Glomerular endothelial cell (primary cell): ENCODE measurements at regions not wholly inside any gene's neighbourhood (a gene's known extent, or its start where the extent isn't known, plus 50 kb on each side); places are given as distances from the start of the nearest gene placed in this dataset.
"Not testable (repeated sequence)": the region's sequence is repeated elsewhere in the genome, so short reads cannot be mapped to it uniquely, and the experiment has no call there.

Experiments
- DNase-seq: peaks from one replicate; pipeline ENCODE4 v3.0.0-alpha.2; 2011; ENCODE audit warnings: low read depth, low spot score; ENCODE audit errors: extremely low read depth

DNA sequence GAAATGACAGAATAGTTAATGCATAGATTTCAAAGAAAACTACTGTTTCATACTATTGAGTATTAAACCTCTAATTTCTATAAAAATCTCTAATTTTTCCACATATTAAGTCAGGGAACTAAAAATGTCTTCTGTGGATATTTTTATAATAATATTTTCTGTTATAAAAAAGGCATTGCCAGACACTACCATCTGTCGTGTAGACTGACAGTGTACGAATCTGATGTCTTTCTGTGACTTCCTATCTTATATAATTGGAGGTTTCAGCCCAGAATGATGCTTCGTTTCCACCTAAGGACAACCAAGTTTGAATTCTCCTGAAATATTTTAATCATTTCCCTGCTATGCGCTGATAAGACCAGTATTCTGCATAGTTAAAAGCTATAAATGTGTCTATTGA is 456.6 kb upstream of the ARRDC3 start:
- no peak for DNase-seq

GRCh38 chr5:91839233-91839632 is 456.1 kb upstream of the ARRDC3 start:
- no peak for DNase-seq

- no peak for DNase-seq
Measured at GRCh38 chr5:91830361-91830953, 447.3 kb upstream of the ARRDC3 start.

- DNase-seq = no peak
Measured at GRCh38 chr5:91825618-91826017, 442.5 kb upstream of the ARRDC3 start.

DNA sequence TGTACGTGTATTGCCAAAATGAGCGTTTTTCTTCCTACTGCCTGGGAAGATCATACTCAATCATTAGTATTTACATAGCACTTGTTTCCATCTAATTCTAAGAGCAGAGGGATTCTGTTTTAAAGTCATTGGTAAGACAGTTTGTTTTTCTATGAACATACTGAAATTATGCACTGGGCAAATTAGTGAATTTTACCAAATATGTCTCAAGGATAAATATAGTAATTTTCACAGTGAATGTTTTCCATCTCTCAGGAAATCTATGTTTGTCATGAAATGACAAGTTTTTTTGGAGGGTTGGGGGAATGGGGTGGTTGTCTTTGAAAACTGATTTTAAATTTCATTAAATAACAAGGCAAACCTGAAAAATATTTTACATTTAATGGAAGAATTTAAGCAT is 441.3 kb upstream of the ARRDC3 start:
- no peak for DNase-seq

GRCh38 chr5:91820874-91821273 is 437.8 kb upstream of the ARRDC3 start:
- DNase-seq = no peak

- DNase-seq = no peak
Measured at GRCh38 chr5:91816681-91817080, 433.6 kb upstream of the ARRDC3 start.

- no peak for DNase-seq
Measured at GRCh38 chr5:91797576-91797975, 414.5 kb upstream of the ARRDC3 start.

DNA sequence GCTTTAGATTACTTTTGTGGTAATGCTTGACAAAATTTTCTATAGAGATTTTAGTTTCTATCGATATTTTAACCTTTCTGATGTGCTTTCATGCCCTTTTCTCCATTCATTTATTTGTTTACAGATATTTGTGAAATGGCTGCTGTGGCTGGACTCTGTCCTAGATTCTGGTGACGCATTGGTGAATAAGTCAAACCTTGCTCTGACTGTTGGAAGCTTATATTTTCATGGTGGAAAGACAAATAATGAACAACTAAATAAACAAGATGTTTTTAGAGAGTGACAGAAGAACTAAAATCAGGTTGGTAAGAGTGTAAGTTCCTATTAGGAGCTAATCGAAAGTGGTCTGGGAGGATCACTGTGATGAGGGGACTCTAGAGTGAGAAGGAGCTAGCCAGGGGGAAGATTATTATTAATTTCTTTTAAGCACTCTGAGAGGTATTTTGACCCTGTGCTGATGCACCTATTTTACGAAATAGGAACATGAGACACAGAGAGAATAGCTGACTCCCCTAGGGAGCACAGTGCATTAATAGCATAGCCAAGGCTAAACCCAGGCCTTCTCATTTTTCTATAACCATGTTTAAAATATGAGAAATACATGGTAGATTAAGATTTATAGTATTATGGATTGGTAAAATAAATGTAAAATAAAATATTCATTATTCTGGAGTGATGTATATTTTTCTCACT is 411.9 kb upstream of the ARRDC3 start:
- no peak for DNase-seq

- no peak for DNase-seq
Measured at GRCh38 chr5:91794455-91794854, 411.3 kb upstream of the ARRDC3 start.

DNA sequence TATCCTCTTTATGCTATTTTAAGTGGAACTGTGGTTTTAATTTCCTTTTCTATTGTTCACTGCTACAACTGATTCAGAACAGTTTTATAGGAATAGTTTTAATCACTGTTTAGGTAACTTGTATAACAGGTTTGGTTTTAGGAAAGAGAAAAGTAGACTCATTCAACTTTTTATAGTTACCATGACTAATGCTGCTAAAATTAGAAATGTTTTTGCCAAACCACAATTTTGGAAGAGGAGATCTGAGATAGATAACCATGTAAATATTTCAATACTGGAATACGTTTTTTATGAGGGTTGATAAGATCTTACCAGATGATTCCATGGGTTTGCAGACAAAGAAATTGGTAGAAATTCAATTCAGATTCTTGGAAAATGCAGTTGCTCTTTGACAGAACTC is 404.6 kb upstream of the ARRDC3 start:
- DNase-seq = no peak

DNA sequence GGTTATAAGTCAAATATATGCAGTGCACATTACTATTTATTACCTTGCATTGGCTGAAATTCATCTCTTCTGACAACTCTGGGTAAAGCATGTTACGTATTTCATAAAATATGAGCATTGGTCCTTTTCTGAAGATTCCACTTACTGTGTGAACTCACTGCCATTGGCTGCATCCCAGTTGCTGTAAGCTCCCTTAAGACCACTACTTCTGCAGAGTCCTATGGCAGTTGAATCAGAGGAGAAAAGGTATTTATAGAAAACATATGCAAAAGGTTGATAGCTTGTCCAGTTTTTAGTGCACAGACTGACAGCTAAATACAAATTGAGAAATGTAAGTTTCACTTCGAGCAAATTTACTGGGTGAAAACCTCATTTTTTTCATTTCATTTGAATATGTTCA is 394.6 kb upstream of the ARRDC3 start:
- DNase-seq = no peak

DNA sequence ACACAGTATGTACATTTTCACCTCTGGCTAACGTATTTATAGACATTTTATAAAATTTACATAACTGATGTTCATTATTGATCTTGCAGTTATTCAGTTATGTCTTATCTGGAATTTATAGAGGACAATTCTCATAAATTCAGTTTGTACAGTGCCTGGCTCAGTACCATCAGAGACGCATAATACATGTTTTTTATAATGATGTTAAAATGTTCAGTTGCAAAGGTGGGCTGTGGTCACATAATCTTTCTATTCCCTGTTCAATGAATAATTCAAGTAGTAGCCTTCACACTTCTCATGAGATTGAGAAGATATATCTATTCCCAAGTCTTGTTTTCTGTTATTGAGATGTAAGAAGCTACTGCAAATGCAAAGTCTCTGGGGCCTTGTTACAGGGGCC is 393.1 kb upstream of the ARRDC3 start:
- DNase-seq = no peak

GRCh38 chr5:91770400-91770799 is 387.3 kb upstream of the ARRDC3 start:
- DNase-seq = no peak

GRCh38 chr5:91757383-91757782 is 374.3 kb upstream of the ARRDC3 start:
- DNase-seq = not testable (repeated sequence)

DNA sequence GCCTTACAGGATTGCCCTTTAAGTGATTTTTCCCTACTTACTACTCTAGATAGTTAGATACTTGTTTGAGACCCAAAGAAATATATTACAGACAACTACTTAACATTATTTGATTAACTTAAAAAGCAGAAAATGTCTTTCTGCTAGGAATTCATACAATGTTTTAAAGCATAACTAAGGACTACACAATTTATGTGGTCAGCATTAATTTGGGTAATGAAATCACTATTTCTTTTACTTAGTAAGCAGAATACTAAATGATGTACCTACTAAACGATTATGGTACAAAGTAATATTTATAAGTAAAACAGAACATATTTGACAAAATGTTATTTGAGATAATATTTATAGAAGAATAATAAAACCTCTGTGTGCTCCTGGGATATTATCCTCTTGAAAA is 371.9 kb upstream of the ARRDC3 start:
- no peak for DNase-seq

- not testable (repeated sequence) for DNase-seq
Measured at GRCh38 chr5:91744470-91744869, 361.4 kb upstream of the ARRDC3 start.

DNA sequence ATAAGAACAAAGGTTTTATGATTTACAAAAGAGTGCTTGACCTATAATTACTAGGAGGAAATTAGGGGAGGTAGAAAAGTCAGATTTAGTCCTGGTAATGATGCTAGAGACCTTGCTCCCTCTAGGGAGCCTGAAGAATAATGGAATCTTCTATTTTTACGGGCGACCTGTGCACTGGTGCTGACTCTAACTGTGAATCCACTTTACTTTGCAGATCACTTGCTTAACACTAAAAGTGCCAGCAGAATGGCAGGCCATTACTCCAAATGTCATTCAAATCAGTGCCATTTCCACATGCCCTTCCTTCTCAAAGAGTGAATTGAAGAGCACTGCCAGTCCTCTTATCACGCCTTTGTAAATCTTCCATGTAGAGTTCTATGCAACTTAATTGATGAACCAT is 359.4 kb upstream of the ARRDC3 start:
- DNase-seq = no peak

DNA sequence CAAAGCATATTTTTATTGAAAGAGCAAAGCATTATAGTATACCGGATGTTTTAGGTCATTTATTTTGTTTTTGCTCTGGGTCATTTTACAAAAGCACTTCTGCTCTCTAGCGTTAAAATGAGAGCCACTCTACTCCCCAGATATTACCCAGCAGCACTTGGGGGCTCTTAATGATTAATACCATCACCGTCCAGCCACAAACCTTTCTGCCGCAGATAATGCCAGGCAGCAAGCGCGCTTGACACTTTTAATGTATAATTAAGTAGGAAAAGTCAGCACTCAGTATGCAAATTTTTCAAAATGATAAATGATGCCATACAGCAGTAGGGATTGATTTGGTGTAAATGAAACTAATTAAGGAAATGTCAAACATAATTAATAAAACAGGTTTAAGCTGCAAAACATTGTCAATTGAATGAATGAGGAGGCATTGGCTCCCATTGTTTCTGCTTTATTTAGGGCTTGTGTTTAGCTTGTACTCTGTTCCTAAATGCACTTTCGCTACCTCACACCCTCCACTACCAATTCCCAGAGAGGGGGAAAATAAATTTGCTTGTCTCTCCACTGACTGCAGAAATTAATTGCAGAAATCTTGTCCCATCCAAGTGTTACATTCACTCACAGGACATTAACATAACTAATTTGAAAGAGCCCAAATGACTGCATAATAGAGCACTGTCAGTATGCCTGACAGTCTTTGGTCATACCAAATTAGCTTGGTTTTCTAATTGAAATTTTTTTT is 358.8 kb upstream of the ARRDC3 start:
- DNase-seq = no peak

GRCh38 chr5:91730026-91730425 is 346.9 kb upstream of the ARRDC3 start:
- no peak for DNase-seq

GRCh38 chr5:91727463-91727862 is 344.3 kb upstream of the ARRDC3 start:
- no peak for DNase-seq
